ENCODE measurements at regions not wholly inside any gene's neighbourhood (a gene's known extent, or its start where the extent isn't known, plus 50 kb on each side); places are given as distances from the start of the nearest gene placed in this dataset.

- H3K27me3 ChIP-seq (replicated peaks; ENCODE audit: insufficient read depth, low read depth, low read length, poor library complexity): no peaks in the 10 kb centered on the region
- no peaks in the 10 kb centered on the region for H3K36me3 ChIP-seq (ENCODE audit: insufficient read depth, low read length, poor library complexity, severe bottlenecking)
- peak overlapping the region; percentile 51 for H3K4me3 ChIP-seq (ENCODE audit: low read depth, low read length, poor library complexity, severe bottlenecking)
- BruUV-seq (replicated peaks): no TSS peak
- TF ChIP-seq, protein P1, sequence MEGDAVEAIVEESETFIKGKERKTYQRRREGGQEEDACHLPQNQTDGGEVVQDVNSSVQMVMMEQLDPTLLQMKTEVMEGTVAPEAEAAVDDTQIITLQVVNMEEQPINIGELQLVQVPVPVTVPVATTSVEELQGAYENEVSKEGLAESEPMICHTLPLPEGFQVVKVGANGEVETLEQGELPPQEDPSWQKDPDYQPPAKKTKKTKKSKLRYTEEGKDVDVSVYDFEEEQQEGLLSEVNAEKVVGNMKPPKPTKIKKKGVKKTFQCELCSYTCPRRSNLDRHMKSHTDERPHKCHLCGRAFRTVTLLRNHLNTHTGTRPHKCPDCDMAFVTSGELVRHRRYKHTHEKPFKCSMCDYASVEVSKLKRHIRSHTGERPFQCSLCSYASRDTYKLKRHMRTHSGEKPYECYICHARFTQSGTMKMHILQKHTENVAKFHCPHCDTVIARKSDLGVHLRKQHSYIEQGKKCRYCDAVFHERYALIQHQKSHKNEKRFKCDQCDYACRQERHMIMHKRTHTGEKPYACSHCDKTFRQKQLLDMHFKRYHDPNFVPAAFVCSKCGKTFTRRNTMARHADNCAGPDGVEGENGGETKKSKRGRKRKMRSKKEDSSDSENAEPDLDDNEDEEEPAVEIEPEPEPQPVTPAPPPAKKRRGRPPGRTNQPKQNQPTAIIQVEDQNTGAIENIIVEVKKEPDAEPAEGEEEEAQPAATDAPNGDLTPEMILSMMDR (conservative IDR thresholded peaks at IDR 0.05; ENCODE audit: low read depth, low read length): peak; percentile 53
- no peak for TF ChIP-seq EZH2 (IDR thresholded peaks at IDR 0.05; ENCODE audit: borderline replicate concordance, low read depth, low read length, poor library complexity, severe bottlenecking)
- no peaks in the 10 kb centered on the region for H3K4me1 ChIP-seq (ENCODE audit: insufficient read depth, low read length, poor library complexity, severe bottlenecking)
- intact Hi-C loops (cut with micrococcal nuclease; ENCODE audit: unreplicated experiment): loop anchor here (1.0 kb wide), 2 partner anchors 24 to 64 kb away; no protein-coding TSS in a partner anchor
- ChIA-PET POLR2A (ENCODE audit: low non-redundant PET) (no interaction called here), CTCF (no interaction called here)
- H3K27ac ChIP-seq (ENCODE audit: low read depth, low read length, poor library complexity, severe bottlenecking): peak overlapping the region; percentile 91
- peak; percentile 87 for DNase-seq (ENCODE audit: low spot score)
- H3K9me3 ChIP-seq (ENCODE audit: low read depth, low read length, poor library complexity, severe bottlenecking): no peaks in the 10 kb centered on the region
These were observed 184.6 kb downstream of the OR13H1 start for GRCh38 chrX:131728295-131729145.

GRCh38 chrX:131729295-131729694 is 185.4 kb downstream of the OR13H1 start:
- Histone ChIP-seq H3K4me1 (ENCODE audit: insufficient read depth, low read length, poor library complexity, severe bottlenecking) (no peaks in the 10 kb centered on the region), H3K9me3 (ENCODE audit: low read depth, low read length, poor library complexity, severe bottlenecking) (no peaks in the 10 kb centered on the region), H3K4me3 (ENCODE audit: low read depth, low read length, poor library complexity, severe bottlenecking) (peak overlapping the region; percentile 51), H3K27ac (ENCODE audit: low read depth, low read length, poor library complexity, severe bottlenecking) (peak overlapping the region; percentile 91), H3K36me3 (ENCODE audit: insufficient read depth, low read length, poor library complexity, severe bottlenecking) (no peaks in the 10 kb centered on the region), H3K27me3 (replicated peaks; ENCODE audit: insufficient read depth, low read depth, low read length, poor library complexity) (no peaks in the 10 kb centered on the region)
- DNase-seq (ENCODE audit: low spot score): peak; percentile 87
- no peak for TF ChIP-seq EZH2 (IDR thresholded peaks at IDR 0.05; ENCODE audit: borderline replicate concordance, low read depth, low read length, poor library complexity, severe bottlenecking)
- TF ChIP-seq, protein P1 (conservative IDR thresholded peaks at IDR 0.05; ENCODE audit: low read depth, low read length): peak; percentile 47
- ChIA-PET POLR2A (ENCODE audit: low non-redundant PET) (no interaction called here), CTCF (no interaction called here)
- intact Hi-C loops (cut with micrococcal nuclease; ENCODE audit: unreplicated experiment): loop anchor here (1.0 kb wide), 2 partner anchors 23 to 63 kb away; no protein-coding TSS in a partner anchor
- no TSS peak for BruUV-seq (replicated peaks)

GRCh38 chrX:131734621-131735020 is 190.7 kb downstream of the OR13H1 start:
- no peak for TF ChIP-seq EZH2 (IDR thresholded peaks at IDR 0.05; ENCODE audit: borderline replicate concordance, low read depth, low read length, poor library complexity, severe bottlenecking)
- TF ChIP-seq, protein P1 (conservative IDR thresholded peaks at IDR 0.05; ENCODE audit: low read depth, low read length): no peak
- Histone ChIP-seq H3K4me1 (ENCODE audit: insufficient read depth, low read length, poor library complexity, severe bottlenecking) (no peaks in the 10 kb centered on the region), H3K27ac (ENCODE audit: low read depth, low read length, poor library complexity, severe bottlenecking) (no peak overlapping the region), H3K36me3 (ENCODE audit: insufficient read depth, low read length, poor library complexity, severe bottlenecking) (no peaks in the 10 kb centered on the region), H3K9me3 (ENCODE audit: low read depth, low read length, poor library complexity, severe bottlenecking) (no peaks in the 10 kb centered on the region), H3K4me3 (ENCODE audit: low read depth, low read length, poor library complexity, severe bottlenecking) (no peak overlapping the region), H3K27me3 (replicated peaks; ENCODE audit: insufficient read depth, low read depth, low read length, poor library complexity) (no peaks in the 10 kb centered on the region)
- no TSS peak for BruUV-seq (replicated peaks)
- DNase-seq (ENCODE audit: low spot score): no peak
- ChIA-PET CTCF (no interaction called here), POLR2A (ENCODE audit: low non-redundant PET) (no interaction called here)
- intact Hi-C loops (cut with micrococcal nuclease; ENCODE audit: unreplicated experiment): no loop called here
